ENCODE measurements at regions not wholly inside any gene's neighbourhood (a gene's known extent, or its start where the extent isn't known, plus 50 kb on each side); places are given as distances from the start of the nearest gene placed in this dataset.

- no peak for DNase-seq (ENCODE audit: low read depth)
Measured at GRCh38 chr11:95692526-95693260, 96.9 kb downstream of the FAM76B start.

DNA sequence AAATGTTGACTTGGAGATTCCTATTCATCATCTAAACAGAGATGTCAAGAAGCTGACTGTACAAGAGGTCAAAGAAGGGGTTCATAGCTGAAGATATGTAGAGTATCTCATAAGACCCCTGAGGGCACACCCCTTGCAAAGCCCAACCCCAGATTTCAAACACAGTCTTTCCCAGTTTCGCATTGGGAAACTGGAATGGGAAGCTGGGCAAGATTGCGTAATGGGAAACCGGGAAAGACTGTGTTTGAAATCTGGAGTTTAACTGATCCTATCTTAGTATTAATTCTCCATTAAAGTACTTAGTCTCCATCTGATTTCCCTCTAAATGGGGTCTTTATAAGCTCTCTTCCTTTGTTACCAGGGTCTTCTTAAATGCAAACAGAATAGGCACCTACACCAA is 99.5 kb downstream of the FAM76B start:
- no peak for DNase-seq (ENCODE audit: low read depth)

DNA sequence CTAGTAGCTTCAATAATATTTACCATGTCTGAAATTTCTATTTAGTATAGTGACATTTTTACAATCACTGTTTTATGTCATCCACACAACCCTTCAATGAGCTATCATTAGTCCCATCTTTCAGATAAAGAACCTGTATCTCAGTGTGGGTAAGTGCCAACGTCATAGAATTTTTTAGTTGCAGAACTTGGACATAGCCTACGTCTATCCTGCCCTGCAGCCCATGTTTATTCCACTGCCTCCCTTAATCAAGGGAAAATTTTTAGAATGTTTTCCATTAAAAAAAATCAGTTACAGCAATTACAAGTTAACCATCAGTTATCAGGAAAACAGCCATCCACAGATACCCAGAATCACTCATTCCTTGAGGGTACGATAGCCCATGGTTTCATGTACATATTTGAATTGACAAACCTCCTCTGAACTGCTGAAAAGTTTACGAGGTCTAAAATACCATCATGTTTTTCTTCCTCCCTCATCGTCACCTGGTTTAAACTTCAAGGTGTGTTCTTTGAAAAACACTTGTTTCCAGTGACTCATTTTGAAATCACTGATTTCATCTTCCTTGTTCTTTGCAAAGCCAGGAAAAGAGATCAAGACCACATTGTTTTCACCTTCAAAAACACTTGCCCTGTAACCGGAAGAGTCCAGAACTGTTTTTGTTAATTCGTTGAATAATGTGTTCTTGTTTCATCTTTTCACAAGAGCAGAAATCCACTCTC is 100.9 kb downstream of the FAM76B start:
- no peak for DNase-seq (ENCODE audit: low read depth)

GRCh38 chr11:95688015-95688414 is 101.6 kb downstream of the FAM76B start:
- no peak for DNase-seq (ENCODE audit: low read depth)

GRCh38 chr11:95686265-95686664 is 103.3 kb downstream of the FAM76B start:
- no peak for DNase-seq (ENCODE audit: low read depth)

- DNase-seq (ENCODE audit: low read depth): no peak
Measured at GRCh38 chr11:95684701-95685100, 104.9 kb downstream of the FAM76B start.

- DNase-seq (ENCODE audit: low read depth): no peak
Measured at GRCh38 chr11:95684170-95684569, 105.4 kb downstream of the FAM76B start.

DNA sequence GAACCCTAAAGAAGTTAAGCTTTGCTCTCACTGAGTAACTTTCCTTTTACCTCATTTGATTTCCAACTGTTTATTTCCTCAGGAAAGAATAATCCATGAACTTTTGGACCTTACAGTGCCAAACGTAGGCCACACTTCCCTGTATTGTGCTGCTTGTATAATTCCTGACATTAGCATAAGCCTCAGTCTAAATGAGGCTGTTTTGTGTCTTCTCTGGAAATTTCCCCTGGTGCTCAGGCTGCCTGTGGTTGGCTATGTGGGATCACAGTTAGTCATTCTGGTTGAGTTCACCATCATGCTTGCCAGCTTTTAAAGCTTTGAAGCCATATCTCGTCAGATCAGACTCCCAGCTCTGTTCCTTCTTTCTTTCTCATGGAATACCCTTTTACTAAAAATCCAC is 107.0 kb downstream of the FAM76B start:
- DNase-seq (ENCODE audit: low read depth): no peak

GRCh38 chr11:95680169-95680929 is 109.2 kb downstream of the FAM76B start:
- DNase-seq (ENCODE audit: low read depth): no peak

- no peak for DNase-seq (ENCODE audit: low read depth)
Measured at GRCh38 chr11:95678988-95679387, 110.6 kb downstream of the FAM76B start.

DNA sequence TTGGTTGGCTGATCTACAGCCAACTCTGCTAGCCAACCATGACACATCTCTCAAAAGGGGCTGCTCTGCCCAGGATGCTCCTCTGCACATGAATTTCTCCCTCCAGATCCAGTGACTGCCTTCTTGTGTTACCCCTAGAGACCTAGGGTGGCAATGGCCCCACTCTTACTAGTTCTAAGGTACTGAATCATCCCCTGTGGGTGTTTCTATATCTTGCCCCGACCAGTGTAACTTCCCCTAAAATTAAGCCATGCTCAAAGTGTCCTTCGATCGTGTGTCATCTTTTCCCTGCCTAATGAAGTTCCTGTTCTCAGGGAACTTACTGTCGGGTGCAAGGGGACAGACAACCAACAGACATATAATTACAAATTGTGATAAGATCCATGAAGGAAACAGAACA is 113.3 kb downstream of the FAM76B start:
- no peak for DNase-seq (ENCODE audit: low read depth)

DNA sequence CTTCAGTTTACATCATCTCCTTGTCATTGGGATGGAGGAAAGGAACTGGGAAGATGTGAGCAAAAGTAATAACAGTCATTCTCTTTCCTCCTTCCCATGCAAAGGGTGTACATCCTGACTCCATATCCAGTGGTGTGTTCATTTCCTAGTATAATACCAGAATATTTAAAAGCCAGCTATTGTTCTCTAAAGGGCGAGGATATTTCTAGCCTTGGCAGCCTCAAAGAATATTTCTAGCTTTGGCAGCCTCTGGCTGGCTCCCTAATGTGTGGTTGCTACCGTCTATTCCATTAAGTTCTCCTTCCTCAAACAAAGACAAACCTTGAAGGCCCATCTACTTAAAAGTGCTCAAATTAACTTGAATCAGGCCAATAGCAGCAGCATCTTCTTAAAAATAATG is 114.0 kb downstream of the FAM76B start:
- no peak for DNase-seq (ENCODE audit: low read depth)

GRCh38 chr11:95674657-95675358 is 114.8 kb downstream of the FAM76B start:
- no peak for DNase-seq (ENCODE audit: low read depth)

- no peak for DNase-seq (ENCODE audit: low read depth)
Measured at GRCh38 chr11:95671768-95672167, 117.8 kb downstream of the FAM76B start.

DNA sequence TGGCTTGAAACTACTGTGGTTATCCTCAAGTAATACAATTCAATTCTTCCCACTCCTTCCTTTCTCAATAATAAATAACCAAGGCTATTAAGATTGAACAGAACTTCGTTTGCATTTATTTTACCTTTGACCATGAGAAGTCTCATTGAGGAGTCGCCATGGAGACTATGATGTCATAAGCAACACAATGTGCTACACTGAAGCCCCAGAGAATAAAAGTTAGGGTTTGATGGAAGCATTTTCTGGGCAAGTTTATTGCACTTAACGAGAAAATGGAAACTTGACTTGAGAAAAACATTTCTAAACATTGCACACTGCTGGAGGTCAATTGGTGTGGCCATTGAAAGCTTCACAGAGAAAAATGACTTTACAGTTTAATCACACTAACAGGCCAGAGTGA is 121.5 kb downstream of the FAM76B start:
- DNase-seq (ENCODE audit: low read depth): no peak

DNA sequence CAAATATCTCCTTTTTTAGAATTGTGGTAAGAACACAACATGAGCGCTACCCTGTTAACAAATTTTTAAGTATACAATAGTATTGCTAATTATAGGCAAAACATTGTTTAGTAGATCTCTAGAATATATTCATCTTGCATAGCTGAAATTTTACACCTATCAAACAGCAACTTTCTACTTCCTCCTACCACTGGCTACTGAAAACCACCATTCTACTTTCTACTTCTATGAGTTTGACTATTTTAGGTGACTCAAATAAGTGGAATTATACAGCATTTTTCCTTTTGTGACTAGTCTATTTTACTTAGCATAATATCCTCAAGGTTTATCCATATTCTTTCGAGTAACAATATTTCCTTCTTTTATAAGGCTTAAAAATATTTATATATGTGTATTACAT is 128.4 kb downstream of the FAM76B start:
- no peak for DNase-seq (ENCODE audit: low read depth)

- no peak for DNase-seq (ENCODE audit: low read depth)
Measured at GRCh38 chr11:95660038-95660437, 129.5 kb downstream of the FAM76B start.

DNA sequence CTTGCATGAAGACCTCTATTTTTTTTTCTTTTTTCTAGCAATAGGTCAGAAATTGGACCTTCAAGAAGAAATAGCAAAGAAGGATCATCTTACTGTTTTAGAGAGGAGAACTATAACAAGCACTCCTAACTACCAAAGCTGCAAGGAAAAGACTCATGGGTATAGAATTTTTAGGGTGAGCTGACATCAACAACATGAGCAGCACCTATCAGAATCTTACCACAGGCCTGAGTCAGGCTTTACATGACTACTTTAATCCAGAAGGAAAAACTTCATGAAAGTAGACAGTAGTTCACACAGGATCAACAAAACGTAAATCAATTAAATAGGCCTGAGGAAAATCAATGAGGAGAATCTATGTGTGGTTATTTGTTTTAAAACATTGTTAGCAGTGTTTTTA is 130.5 kb downstream of the FAM76B start:
- no peak for DNase-seq (ENCODE audit: low read depth)

- DNase-seq (ENCODE audit: low read depth): no peak
Measured at GRCh38 chr11:95655536-95655935, 134.0 kb downstream of the FAM76B start.

- DNase-seq (ENCODE audit: low read depth): no peak
Measured at GRCh38 chr11:95653680-95654079, 135.9 kb downstream of the FAM76B start.

- DNase-seq (ENCODE audit: low read depth): no peak
Measured at GRCh38 chr11:95653099-95653498, 136.5 kb downstream of the FAM76B start.

All from myocyte (in vitro differentiated cells).